ENCODE measurements at regions not wholly inside any gene's neighbourhood (a gene's known extent, or its start where the extent isn't known, plus 50 kb on each side); places are given as distances from the start of the nearest gene placed in this dataset.

GRCh38 chr5:41636605-41637004, 126.2 kb upstream of the PLCXD3 start:
- TF ChIP-seq GATA3 (IDR thresholded peaks at IDR 0.05; ENCODE audit: low read depth, low read length) = no peak
- no peak for TF ChIP-seq GATA2 (IDR thresholded peaks at IDR 0.05; ENCODE audit: low read depth, low read length)
